Stimulated activated CD4-positive, alpha-beta T cell treated with anti-CD3 and anti-CD28 coated beads, Interleukin-4, amount 100 ng/mL, for 24 hours (primary cell): ENCODE measurements at regions not wholly inside any gene's neighbourhood (a gene's known extent, or its start where the extent isn't known, plus 50 kb on each side); places are given as distances from the start of the nearest gene placed in this dataset.

ENCODE experiments used
- DNase-seq: peaks from one replicate; pipeline ENCODE4 v3.0.0-alpha.2; 2020

- DNase-seq, result no peak
Observed at GRCh38 chr18:73670524-73670923, 477.1 kb downstream of the FBXO15 start.

- no peak for DNase-seq
Observed at GRCh38 chr18:73670039-73670438, 477.6 kb downstream of the FBXO15 start.

- DNase-seq, result no peak
Observed at GRCh38 chr18:73669297-73669696, 478.3 kb downstream of the FBXO15 start.

GRCh38 chr18:73668051-73668450 lies 479.6 kb downstream of the FBXO15 start:
- no peak for DNase-seq

- no peak for DNase-seq
Observed at GRCh38 chr18:73666772-73667171, 480.9 kb downstream of the FBXO15 start.

GRCh38 chr18:73664896-73665295 lies 482.7 kb downstream of the FBXO15 start:
- DNase-seq, result no peak

- DNase-seq, result no peak
Observed at GRCh38 chr18:73663581-73663980, 484.1 kb downstream of the FBXO15 start.

GRCh38 chr18:73662421-73662820 lies 485.2 kb downstream of the FBXO15 start:
- no peak for DNase-seq

GRCh38 chr18:73660931-73661856 lies 486.4 kb downstream of the FBXO15 start:
- DNase-seq, result no peak

GRCh38 chr18:73656691-73657090 lies 490.9 kb downstream of the FBXO15 start:
- no peak for DNase-seq

GRCh38 chr18:73653827-73654226 lies 493.8 kb downstream of the FBXO15 start:
- no peak for DNase-seq

GRCh38 chr18:73653251-73653650 lies 494.4 kb downstream of the FBXO15 start:
- DNase-seq, result no peak

GRCh38 chr18:73647391-73647790 lies 500.2 kb downstream of the FBXO15 start:
- no peak for DNase-seq

- DNase-seq, result no peak
Observed at GRCh38 chr18:73646772-73647171, 500.9 kb downstream of the FBXO15 start.

GRCh38 chr18:73646196-73646595 lies 501.4 kb downstream of the FBXO15 start:
- no peak for DNase-seq

GRCh38 chr18:73645160-73645715 lies 502.4 kb downstream of the FBXO15 start:
- DNase-seq, result no peak

GRCh38 chr18:73639788-73640187 lies 507.8 kb downstream of the FBXO15 start:
- DNase-seq, result no peak

GRCh38 chr18:73638709-73639108 lies 508.9 kb downstream of the FBXO15 start:
- DNase-seq, result no peak

- no peak for DNase-seq
Observed at GRCh38 chr18:73636355-73636754, 511.3 kb downstream of the FBXO15 start.

GRCh38 chr18:73626859-73627258 lies 520.8 kb downstream of the FBXO15 start:
- no peak for DNase-seq

GRCh38 chr18:73626221-73626620 lies 521.4 kb downstream of the FBXO15 start:
- no peak for DNase-seq

- DNase-seq, result no peak
Observed at GRCh38 chr18:73621091-73621490, 526.5 kb downstream of the FBXO15 start.

GRCh38 chr18:73617981-73618380 lies 529.7 kb downstream of the FBXO15 start:
- DNase-seq, result no peak

- no peak for DNase-seq
Observed at GRCh38 chr18:73615506-73615905, 532.1 kb downstream of the FBXO15 start.

GRCh38 chr18:73614812-73615211 lies 532.8 kb downstream of the FBXO15 start:
- DNase-seq, result no peak
